ENCODE measurements at regions not wholly inside any gene's neighbourhood (a gene's known extent, or its start where the extent isn't known, plus 50 kb on each side); places are given as distances from the start of the nearest gene placed in this dataset.

DNA sequence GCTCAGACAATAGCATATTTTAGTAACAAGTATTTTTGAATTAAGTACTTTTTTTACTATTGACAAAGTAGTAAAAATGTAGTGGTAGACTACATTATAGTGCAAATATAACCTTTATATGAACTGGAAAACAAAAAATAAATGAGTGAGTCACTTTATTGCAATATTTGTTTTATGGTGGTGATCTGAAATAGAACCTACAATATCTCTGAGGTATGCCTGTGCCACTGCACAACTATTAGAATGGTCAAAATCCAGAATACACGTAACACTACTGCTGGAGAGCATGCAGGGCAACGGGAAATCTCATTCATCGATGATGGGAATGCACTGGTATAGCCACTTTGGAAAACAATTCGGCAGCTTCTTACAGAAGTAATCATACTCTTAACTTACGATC is 349.0 kb upstream of the NCAM2 start:
- no peak for TF ChIP-seq EZH2 (IDR thresholded peaks at IDR 0.05; ENCODE audit: insufficient read depth, poor library complexity, severe bottlenecking)
- TF ChIP-seq EZH2phosphoT487 (IDR thresholded peaks at IDR 0.05; ENCODE audit: insufficient read depth, low read depth), result no peak
